ENCODE measurements at regions not wholly inside any gene's neighbourhood (a gene's known extent, or its start where the extent isn't known, plus 50 kb on each side); places are given as distances from the start of the nearest gene placed in this dataset.

DNA sequence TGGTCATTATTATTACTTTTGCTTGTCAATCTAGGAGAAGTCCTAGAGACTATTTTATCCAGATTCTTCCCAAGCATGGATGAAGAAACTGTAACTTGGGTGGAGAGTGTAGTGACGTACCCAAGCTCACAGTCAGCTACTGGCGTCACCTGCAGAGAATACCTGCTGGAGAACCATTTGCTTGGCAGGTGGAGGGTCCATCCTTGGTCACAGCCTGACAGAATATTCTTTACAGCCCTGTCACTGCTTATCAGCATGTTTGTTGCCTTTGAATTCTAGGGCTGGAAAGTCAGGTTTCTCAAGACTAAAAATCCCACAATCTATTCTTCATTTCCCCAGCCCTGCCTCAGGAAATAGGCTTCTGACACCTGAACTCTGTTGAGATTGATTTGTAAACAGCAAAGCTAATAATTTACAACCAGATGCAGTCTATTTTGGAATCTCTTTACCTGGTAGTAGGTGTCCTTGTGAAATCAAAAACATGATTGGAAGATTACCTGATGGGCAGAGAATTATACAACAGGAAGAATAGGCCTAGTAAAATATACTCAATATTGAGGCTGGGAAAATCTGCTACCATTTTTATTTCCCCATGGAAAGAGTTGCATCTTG is 100.4 kb upstream of the ZNF644 start:
- TF ChIP-seq FOXA1 (IDR thresholded peaks at IDR 0.05) (no peak), JUND (IDR thresholded peaks at IDR 0.05) (no peak), RAD21 (IDR thresholded peaks at IDR 0.05) (no peak), HNF4A (conservative IDR thresholded peaks at IDR 0.05) (peak; percentile 31 to 45)
- TF ChIP-seq, protein P1, sequence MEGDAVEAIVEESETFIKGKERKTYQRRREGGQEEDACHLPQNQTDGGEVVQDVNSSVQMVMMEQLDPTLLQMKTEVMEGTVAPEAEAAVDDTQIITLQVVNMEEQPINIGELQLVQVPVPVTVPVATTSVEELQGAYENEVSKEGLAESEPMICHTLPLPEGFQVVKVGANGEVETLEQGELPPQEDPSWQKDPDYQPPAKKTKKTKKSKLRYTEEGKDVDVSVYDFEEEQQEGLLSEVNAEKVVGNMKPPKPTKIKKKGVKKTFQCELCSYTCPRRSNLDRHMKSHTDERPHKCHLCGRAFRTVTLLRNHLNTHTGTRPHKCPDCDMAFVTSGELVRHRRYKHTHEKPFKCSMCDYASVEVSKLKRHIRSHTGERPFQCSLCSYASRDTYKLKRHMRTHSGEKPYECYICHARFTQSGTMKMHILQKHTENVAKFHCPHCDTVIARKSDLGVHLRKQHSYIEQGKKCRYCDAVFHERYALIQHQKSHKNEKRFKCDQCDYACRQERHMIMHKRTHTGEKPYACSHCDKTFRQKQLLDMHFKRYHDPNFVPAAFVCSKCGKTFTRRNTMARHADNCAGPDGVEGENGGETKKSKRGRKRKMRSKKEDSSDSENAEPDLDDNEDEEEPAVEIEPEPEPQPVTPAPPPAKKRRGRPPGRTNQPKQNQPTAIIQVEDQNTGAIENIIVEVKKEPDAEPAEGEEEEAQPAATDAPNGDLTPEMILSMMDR (IDR thresholded peaks at IDR 0.05; ENCODE audit: low read depth, low read length, missing input control), result no peak
- TF ChIP-seq, protein P2, sequence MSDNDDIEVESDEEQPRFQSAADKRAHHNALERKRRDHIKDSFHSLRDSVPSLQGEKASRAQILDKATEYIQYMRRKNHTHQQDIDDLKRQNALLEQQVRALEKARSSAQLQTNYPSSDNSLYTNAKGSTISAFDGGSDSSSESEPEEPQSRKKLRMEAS (IDR thresholded peaks at IDR 0.05), result no peak

Measured in liver (tissue), 3 donors.